ENCODE measurements at regions not wholly inside any gene's neighbourhood (a gene's known extent, or its start where the extent isn't known, plus 50 kb on each side); places are given as distances from the start of the nearest gene placed in this dataset.

DNA sequence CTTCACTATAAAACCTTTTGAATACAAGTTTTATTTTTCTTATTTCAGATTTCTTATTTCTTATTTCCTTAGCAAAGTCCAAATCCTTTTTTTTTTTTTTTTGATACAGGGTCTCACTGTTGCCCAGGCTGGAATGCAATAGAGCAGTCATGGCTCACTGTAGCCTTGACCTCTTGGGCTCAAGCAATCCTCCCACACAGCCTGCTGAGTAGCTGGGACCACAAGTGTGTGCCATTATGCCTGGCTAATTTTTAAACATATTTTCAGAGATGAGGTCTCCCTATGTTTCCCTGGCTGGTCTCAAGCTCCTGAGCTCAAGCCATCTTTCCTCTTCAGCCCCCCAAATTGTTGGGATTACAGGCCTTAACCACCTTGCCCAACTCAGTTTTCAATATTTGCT lies 334.3 kb downstream of the DLEU7 start:
- TF ChIP-seq, protein P1, sequence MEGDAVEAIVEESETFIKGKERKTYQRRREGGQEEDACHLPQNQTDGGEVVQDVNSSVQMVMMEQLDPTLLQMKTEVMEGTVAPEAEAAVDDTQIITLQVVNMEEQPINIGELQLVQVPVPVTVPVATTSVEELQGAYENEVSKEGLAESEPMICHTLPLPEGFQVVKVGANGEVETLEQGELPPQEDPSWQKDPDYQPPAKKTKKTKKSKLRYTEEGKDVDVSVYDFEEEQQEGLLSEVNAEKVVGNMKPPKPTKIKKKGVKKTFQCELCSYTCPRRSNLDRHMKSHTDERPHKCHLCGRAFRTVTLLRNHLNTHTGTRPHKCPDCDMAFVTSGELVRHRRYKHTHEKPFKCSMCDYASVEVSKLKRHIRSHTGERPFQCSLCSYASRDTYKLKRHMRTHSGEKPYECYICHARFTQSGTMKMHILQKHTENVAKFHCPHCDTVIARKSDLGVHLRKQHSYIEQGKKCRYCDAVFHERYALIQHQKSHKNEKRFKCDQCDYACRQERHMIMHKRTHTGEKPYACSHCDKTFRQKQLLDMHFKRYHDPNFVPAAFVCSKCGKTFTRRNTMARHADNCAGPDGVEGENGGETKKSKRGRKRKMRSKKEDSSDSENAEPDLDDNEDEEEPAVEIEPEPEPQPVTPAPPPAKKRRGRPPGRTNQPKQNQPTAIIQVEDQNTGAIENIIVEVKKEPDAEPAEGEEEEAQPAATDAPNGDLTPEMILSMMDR (IDR thresholded peaks at IDR 0.05; ENCODE audit: low read length): no peak
- no peak for TF ChIP-seq EZH2 (IDR thresholded peaks at IDR 0.05; ENCODE audit: borderline replicate concordance, low read length)

Data from OCI-LY1 (cell line).